HG03097 (cell line): ENCODE measurements at regions not wholly inside any gene's neighbourhood (a gene's known extent, or its start where the extent isn't known, plus 50 kb on each side); places are given as distances from the start of the nearest gene placed in this dataset.

Experiments
- ATAC-seq: cut with Tn5 transposase; IDR thresholded peaks from one replicate; pipeline ENCODE4 v1.9.1; 2021; ENCODE audit not compliant: unreplicated experiment, low FRiP score

GRCh38 chr3:189455009-189455408 lies 176.2 kb upstream of the TP63 start:
- ATAC-seq: no peak

DNA sequence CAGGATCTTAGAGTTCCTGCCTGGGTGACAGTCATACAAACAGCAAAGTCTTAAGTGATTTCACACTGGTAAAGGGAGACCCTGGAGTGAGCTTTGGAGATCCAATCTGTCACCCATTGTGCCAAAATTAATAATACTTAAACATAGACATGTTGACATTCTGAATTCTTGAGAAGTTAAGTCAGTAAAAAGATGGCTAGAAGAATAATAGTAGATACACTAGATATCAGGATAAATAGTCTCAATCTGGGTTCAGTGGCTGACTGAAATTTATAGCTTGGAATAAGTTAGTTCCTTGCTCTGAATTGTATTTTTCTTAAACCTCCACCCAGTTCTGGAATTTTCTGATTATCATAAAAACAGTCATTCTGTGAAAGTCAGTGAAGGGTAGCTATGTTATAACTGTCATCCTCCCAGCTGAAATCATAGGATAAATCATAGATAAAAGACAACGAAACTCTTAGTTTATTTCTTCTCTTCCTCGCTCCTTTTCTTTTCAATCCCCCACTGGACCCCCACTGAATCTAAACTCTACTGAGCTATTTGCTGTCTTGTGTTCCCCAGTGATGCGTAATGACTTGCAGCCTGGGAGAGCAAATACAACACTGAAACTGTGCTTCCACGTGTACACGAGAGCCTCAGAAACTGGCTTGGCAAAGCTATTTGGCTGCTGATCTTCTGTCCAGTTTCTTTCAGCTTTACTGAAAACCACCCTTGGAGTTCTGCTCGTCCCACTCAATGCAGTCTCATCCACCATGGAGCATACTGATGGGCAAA lies 175.4 kb upstream of the TP63 start:
- no peak for ATAC-seq

- no peak for ATAC-seq
Observed at GRCh38 chr3:189457201-189457607, 174.0 kb upstream of the TP63 start.

DNA sequence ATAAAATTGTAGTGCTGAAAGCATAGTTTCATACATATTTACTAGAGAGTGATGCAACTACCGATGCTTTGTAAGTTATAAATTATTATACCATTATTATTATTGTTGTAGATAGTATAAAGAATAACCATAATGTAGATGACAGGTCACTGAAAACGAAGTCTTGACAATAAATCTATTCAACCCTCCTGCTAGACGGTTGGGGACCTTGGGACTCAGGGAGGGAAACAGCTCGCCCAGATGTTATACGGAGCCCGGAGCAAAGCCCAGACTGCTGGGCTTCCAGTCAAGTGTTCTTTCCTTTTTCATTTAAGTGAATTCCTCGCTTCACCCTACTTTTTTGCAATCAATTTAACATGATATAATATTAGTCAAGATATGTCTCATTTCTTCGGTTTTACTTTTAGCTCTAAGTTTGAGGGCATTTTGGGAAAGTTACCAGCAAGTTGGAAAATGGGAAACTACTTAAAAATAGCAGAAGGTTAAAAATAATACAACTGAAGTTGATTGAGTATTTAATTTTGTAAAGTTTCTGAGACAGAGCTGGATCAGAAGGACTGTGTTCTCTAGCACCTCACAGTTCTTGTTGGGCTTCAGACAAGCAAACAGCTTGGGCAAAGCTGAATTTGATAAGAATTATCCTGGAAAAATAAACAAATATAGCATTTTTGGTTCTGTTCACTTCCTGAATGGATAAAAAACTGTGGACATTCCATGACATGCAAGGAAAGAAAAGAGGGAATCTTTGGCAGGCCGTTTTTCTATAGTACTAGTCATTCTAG lies 173.4 kb upstream of the TP63 start:
- no peak for ATAC-seq

DNA sequence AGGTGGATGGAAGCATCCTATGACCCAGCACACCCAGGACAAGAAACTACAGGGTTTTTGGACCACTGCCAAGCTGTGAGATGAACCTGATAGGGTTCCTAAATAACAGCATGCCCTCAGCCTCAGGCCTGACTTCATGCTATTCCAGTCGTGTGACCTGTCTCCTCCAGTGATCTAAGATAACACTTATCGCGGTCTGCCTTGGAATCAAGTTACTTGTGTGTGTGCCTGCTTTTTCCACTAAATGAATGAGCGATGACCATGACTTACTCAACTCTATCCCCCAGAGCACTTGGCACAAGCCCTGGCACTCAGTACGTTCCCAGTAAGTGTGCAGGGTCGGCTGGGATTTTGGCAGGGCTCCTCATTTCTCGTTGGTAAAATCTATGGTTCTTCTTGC lies 172.7 kb upstream of the TP63 start:
- ATAC-seq: no peak

- ATAC-seq: no peak
Observed at GRCh38 chr3:189459231-189459630, 172.0 kb upstream of the TP63 start.

DNA sequence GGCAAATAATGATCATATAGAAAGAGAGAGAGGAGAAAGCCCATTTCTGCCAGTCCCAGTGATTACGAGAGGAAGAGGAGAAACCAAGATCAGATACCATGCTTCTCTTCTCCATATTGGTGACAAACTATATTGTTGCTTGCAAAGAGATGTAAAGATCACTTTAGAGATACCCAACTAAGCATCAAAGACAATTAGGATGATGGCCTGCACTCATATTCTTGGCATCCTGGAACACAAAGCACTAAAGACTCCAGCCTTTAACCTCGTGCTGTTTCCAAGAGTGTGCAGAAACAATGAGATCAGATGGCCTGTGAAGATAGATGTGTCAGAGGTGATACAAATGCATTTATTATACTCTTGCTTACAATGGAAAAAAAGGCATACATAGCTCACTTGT lies 170.7 kb upstream of the TP63 start:
- ATAC-seq: no peak

DNA sequence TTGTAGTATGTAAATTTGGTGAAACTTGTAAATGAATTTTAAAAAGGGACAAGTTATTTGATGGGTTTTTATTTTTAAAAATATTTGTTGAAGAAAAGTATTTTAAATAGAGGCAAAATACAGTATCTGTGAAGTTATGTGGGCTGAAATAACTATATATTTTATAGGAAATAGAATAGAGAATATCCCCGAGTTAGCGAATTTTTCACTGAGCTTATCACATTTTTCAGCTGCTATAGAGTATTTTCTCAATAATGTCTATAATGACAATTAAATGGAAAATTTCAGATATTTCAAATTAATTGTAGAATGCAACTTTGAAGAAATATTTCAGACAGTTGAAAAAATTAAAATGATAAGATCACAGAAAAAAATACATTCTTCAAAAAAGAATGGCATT lies 166.4 kb upstream of the TP63 start:
- ATAC-seq: no peak

DNA sequence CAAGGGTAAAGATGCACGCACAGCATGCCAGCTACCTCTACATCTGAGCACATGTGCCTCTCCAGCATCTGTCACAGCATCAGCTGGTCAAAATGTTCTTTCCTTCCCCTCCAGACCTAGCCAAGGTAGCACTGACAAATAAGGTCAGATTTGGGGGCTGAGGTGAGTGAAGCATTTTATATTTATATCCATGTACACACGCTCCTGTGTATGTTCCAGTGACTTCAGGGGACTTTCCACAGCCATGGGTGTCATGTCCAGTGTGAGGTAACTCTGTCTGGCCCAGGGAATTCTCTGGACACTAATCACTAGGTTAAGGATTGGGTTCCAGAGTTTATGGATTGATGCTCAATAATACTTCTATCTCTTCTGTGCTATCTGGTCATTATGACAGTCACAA lies 165.2 kb upstream of the TP63 start:
- ATAC-seq: no peak

- ATAC-seq: no peak
Observed at GRCh38 chr3:189467451-189467850, 163.7 kb upstream of the TP63 start.

DNA sequence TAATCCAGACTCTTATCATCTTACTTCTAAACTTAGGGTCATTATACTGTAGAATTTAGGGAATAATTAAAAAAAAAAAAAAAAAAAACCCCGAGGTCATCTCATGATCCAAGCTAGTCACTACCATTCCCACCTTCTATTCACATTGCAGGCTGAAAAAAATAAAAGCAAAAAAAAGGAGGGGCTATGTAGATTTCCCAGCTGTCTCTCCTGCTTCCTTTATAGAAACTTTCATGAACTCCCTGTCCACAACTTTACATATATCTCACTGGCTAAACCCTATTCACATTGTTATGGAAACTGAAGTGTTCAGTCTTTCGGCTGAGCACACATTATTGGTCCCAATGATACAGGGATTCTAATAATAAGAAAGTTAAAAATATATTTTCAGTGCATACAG lies 156.2 kb upstream of the TP63 start:
- no peak for ATAC-seq

GRCh38 chr3:189477614-189478013 lies 153.6 kb upstream of the TP63 start:
- no peak for ATAC-seq

DNA sequence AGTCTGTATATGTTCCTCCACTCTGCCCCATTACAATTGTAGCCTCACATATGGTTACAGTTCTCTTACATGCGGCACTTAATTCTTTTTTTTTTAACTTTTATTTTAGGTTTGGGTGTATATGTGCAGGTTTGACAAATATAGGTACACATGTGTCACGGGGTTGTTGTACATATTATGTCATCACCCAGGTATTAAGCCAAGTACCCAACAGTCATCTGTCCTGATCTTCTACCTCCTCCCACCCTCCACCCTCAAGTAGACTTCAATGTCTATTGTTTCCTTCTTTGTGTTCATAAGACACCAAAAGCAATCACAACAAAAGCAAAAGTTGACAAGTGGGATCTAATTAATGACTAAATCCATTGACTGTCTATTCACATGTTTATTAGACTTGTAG lies 144.6 kb upstream of the TP63 start:
- no peak for ATAC-seq

- no peak for ATAC-seq
Observed at GRCh38 chr3:189488241-189488767, 142.9 kb upstream of the TP63 start.

DNA sequence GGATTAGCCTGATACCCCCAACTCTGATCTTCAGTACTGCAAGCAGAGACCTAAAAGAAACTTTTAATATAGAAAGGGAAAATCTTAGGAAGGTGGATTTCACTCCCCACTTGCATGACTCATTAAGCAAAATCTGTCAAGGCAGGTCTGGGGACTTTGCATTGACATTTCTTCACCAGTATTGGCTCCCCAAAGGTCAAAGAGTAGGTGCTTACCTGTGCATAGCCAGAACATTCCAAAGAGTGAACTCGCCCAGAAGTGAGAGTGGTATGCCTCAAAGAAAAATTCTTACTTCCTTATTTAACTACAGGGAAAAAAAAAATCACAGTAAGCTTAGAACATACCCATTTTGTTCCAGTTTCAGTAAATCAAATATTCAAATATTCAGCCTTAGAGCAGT lies 140.9 kb upstream of the TP63 start:
- ATAC-seq: no peak

DNA sequence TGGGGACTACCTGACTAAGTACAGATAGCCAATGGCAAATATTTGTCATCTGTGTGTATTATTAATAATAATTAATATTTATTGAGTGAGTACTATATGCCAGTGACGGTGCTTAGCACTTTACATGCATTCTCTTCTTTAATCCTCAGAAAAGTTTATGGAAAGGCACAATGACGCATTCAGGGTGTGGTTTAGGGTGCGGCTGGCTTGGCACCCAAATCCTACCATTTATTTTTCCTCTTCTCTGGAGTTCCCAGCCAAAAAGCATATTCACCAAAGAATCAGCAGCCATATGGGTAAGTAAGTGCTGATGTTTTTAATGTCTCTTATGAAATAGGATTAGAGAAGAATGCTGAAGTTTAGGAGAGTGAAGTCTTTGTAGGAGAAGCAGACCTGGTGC lies 140.4 kb upstream of the TP63 start:
- no peak for ATAC-seq

DNA sequence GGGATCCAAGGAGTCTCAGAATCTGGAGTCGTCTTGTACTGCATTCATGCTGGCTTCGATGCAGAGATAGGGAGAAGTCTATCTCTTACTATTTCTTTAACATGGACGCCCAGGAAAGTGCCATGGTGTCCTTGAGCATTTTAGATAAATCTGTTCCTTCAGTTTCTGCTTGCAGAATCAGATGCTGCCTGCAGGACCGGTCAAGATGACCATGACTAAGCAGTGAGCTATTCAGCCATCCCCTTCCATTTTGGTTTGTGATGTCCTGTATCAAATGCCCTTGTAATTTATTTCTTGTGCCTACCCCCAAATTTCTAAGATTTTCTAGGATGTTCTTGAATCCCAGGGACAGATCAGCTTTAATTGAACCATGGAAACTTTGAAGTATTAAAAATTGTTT lies 139.4 kb upstream of the TP63 start:
- ATAC-seq: no peak

DNA sequence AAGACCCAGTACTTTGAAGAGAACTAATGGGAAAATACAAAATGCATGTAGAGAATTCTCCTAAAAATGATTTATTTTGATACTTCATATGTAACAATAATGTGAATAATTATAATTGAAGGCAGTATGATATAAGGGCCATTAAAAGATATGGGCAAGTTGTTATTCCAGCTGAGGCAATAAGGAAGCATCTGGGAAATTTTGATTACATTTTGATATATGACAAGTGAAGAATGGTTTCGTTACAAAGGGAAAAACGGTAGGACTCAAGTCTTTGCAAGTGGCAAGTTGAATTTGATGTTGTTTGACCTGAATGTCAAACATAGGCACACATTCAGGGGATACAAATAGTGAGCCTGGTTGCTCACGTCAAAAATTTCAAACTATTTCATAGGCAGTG lies 137.9 kb upstream of the TP63 start:
- no peak for ATAC-seq

DNA sequence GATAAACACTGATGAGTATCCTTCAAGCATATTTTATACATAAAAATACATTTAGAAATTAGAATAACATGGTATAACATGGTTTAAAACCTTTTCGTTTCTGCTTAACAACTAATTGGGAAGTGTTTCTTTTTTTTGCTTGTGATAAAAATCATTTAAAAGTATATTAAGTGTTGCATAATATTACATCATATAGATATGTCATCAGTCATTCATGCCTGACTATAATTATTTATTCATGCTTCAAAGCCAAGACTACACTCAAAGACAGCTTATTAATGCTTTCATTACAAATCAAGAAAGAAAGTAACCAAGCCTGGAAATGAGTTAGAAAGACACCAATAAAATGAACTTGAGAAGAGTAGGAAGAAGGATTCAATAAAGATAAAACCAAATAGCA lies 136.6 kb upstream of the TP63 start:
- ATAC-seq: no peak

- ATAC-seq: no peak
Observed at GRCh38 chr3:189496375-189497138, 134.6 kb upstream of the TP63 start.

GRCh38 chr3:189498995-189499704 lies 132.0 kb upstream of the TP63 start:
- no peak for ATAC-seq
